GM04503 (cell line): ENCODE measurements at regions not wholly inside any gene's neighbourhood (a gene's known extent, or its start where the extent isn't known, plus 50 kb on each side); places are given as distances from the start of the nearest gene placed in this dataset.

ENCODE experiments used
- DNase-seq: peaks from one replicate; pipeline ENCODE4 v3.0.0-alpha.2; 2012; ENCODE audit warnings: low read depth

DNA sequence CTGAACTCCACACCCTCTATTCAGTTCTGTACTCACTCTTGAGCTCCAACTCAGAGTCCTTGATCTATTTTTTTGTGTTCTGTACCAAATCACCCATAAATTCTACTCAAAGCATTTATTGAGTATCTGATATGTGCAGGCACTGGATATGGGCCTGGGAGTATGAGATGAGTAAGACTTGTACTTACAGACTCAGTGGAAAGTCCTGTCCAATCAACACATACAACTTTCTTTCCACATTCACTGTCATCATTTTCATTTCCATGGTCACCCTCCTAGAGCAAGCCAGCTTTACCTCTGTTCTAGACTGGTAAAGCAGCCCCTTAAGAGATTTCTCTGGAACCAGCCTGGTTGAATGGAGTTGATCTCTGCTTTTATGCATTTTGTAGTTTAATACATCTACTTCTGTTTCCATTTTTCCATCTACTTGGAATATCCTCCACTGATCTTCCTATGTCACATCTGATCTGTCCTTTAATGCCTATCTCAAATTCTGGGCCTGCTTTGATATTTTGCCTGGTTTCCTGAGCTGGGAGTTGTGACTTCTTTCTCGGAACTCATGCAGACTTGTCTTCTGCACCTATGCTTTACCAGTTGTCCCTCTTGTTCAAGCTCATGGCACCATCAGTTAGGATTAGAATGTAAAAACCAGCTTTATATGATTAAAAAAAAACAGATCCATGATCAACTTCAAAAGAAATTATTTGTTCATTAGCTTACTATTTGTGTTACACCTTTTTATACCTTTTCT lies 96.9 kb upstream of the GLS start:
- no peak for DNase-seq

DNA sequence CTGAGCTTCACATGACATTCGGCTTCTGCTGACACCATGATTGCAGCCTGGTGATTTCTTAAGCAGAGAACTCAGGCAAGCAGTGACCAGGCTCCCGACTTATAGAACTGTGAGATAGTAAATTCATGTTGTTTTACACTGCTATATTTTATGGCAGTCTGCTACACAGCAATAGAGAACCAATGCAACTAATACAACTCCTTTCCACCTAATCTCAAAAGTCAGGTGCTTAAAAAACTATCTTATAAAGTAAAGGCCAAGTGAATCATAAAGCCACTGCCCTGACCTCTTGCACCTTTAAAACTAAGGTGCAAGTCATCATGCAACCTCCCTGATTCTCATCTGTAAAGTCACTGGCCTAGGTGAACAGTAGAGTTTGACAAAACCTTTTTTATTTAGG lies 95.3 kb upstream of the GLS start:
- DNase-seq = no peak

DNA sequence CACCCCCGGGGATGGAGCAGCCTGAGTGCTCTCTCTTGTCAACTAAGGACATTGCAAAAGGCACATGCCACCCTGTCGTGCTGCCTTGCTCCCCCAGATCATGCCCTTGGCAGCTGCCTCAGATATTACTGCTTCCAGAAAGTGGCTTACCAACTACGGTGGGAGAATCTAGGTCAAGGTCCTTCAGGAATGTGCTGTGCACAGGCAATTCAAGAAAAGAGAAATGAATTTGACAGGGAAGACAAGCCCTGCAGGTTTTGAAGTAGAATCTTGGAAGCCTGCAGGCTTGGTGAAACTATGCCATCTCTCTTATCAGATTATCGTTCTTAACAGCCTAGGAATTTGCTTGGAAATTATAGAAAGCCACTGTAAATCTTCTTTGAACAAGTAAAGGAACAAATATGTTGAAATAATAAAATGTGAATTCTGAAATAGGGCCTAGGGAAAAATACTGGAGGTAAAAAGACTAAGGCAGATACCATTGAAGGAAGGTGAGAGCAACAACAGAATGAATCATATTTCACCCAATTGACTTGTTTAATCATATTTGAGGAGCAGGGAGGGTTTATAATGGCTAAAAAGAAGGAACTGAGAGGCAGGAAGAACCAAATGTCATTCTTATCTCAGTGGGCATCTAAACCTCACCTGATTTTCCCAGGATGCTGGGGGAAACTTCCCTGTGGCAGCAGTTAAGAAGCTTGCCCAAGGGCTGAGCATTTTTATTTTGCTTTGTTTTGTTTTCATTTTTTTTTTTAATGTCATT lies 94.0 kb upstream of the GLS start:
- no peak for DNase-seq

DNA sequence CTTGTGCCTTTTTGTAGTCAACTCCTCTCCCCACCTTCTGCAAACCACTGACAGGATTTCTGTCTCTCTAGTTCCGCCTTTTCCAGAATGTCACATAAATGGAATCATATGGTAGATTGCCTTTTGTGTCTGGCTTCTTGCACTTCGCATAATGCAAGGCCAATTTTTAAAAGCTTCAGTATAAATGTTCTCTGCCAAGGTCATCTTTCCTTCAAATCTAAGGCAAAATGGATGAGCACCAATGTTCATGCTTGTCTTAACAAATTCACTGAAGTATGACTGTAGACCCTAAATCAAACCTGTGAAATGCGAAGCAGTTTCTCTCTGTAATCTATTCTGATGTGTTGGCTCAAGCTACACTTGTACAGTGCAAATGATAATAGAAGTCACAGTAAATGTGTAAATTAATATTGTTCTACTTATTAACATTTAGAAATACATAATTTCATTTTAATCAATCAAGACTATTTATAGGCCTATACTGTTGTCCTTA lies 92.8 kb upstream of the GLS start:
- no peak for DNase-seq

DNA sequence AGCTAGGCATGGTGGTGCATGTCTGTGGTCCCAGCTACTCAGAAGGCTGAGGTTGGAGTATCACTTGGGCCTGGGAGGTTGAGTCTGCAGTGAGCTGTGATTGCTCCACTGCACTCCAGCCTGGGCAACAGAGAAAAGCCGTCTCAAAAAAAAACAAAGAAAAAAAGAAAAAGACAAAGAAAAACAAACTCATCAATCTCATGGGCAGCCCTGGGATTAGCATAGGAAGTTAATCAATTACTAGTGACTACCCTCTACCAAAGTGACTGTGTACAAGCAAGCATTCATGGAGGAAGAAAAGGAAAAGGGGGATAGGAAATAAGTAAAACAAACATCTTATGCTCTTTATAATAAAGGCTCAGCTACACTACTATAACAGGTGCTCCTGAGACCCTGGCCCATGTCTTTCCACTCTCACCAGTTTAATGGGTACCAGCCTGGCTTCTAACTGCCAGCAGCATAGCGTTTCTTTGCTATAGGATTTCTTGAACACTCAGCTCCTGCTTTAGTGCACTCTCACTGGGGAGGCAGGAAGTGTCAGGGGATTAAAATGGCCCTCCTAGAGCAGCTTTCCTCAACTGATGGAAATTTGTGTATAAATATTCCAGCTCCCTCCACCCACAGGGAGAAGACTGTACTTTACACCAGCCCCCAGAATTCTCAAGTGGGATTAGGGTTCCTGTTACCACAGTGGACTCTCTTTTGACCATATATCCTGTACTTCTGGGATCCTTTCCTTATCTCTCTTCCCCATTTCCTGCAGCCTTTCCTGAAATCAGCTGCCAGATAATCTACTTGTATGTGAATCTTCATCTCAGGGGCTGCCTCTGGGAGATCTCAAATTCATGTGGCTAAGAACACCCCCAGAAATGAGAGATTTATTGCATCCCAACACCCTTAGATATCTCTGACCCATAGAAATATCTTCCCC lies 91.3 kb upstream of the GLS start:
- no peak for DNase-seq

DNA sequence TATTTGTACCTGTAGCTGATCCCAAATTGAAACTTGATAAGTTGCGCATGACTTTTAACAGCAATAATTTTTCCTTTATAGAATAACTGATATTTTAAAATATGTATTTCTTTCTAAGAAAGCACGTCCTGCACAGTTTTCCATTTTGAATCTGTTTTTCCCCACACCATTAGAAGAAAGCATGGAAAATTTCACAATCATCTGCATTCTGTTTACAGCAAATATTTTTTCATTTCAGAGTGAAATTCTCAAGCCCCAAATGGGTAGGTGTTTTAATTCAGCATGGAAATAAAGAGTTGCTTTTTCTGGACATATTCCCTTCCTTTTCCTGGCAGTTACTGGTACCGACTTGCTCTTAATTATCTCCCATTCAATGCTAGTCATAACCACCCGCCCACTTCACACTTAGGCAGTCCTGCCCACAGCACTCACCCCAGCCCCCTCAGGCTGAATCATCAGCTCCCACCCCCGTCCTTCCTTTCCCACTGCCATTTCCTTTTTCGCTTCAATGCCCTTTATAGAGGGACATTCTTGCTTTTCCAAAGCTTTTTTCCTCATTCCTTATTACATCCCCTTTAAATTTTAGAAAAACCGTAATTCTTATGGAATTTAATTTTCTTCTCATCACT lies 89.2 kb upstream of the GLS start:
- DNase-seq = no peak

DNA sequence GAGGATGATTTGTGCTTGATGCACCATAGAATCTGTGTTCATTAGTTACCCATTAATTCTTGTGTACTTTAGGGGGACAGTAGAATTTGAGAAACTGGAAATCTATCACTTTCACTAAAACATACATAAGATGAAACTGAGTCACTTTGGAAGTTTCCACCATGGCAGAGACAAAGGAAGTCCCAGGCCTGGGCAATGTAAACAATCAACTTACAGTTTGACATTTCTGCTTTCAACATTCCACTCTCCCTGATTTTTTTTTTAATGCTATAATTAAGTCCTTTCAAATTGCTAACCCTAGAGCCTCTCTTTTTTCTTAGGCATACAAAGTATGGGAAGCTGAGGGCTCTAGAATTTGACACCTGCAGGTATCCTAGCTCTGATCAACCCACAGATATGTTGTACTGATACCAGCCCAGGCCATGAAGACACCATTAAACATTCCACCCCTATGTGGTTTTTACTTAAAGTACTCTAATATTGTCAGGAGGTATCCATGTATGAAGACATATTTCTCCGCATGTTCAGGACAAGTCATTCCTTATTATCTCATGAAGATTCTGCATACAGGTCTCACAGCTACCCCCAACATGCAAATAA lies 88.5 kb upstream of the GLS start:
- DNase-seq = no peak

DNA sequence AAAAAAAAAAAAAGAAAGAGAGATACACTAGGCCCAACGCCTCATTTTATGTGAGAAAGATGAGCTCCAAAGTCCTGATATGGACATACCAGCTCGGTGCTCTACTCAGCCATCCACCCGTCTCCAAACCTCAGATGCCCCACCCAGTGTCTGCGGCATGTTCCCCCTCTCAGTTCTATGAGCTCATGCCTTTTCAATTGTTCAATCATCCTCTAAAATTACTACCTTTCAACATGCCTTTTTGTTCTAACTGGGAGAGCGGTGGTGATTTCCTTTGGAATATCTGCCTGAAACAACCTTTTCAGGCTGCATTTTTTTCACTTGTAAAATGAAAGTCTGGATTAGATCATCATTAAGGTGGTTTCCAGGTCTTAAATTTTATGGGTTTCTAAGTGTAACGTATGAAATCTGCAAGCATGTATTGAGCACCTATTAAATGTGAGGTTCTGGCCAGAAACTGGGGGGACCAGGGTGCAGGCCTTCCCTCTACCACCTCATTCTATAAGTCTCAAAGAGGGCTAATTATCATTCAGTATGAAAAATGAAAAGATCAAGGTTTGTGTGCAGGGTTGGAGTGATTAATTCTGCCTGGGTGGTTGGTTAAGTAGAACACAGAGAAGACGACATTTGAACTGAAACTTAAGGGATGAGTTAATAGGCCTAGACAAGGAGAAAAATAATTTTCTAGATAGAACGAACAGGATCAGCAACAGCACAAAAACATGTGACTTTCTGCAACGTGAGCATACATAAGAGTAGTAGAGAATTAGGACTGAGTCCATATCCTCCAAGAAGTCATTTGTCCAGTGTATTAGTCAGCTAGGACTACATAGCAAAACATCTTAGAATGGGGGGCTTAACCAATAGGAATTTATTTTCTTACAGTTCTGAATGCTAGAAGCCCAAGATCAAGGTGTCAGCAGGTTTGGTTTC lies 87.4 kb upstream of the GLS start:
- DNase-seq = no peak

DNA sequence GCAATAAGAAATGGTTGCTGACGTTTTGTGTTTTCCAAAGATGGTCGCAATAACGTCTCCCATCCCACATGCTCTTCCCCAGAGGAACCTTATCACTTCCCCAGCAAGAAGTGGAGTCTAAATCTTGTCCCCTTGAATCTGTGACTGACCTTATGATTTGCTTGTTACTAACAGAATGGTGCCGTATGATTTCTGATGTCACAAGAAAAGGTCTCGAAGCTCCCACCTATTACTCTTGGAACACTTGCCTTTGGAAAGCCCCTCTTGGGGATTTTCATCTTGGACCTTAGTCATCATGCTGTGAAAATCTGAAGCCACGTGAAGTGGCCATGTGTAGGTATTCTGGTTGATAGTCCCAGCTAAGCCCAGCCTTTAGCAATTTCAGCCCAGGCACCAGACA lies 86.2 kb upstream of the GLS start:
- DNase-seq = no peak

DNA sequence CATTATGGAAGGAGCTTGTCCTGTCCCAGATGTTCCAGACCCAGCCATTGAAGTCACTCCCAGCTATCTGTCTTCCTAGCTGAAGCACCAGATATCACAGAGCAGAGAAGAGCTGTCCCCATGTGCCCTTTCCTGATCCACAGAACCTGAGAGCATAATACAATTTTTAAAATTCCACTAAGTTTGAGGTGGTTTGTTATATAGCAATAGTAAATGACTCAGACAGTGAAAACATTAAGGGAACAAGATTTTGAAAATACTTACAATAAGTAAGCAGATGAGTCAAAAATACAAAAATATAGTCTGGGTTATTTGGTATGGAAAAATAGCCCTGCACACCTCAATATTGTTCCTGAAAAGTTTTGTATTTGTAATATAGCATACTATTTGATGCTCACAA lies 85.8 kb upstream of the GLS start:
- no peak for DNase-seq

DNA sequence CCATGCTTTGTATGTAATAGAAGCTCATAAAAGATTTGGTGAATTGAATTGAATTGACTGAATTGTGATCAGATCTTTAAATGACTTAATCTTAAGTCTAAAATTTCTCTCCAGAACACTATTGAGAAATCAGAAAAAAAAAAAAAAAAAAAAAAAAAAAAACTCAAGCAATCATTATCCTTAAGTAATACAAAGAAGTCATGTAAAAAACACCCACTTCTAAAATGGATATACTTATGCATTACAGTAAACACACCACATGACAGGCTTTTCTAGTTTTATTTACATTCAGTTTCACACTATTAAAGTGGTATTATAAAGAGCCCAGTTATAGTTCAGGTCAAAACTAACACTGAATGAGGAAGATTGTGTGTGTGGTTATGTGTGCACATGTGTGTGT lies 84.9 kb upstream of the GLS start:
- DNase-seq = no peak

DNA sequence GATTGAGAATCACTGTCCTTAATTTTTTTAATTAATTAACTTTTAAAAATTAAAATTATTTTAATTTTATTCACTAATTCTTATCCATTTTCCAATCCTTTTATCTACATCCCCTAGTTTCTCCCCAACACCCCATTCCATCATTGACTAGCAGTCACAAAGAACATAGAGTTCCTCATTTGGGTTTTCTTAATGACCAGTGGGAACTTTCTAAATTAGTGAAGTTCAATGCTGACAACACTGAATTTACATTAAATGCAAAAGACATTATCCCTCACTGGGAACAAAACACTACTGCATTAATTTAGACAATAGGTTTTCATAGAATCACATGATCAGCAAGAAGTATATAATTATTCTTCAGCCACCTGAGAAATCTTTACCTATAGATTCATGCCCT lies 80.6 kb upstream of the GLS start:
- no peak for DNase-seq

DNA sequence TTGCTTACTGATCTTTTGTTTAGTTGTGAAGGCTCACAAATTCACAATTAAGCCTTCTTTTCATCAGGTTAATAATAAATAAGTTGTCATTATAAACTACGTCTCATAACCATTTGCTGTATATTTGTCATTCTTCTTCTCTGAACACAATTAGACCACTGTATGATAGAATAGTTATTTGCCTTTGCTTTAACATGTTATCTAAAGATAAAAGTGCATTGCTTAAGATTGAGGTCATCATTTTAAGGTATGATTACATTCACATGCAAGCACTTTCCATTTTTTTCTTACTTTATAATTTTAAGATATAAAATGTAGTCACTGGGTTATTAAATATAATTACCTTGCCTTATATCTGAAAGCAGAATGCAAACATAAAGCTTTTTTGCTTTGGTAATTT lies 80.1 kb upstream of the GLS start:
- no peak for DNase-seq

DNA sequence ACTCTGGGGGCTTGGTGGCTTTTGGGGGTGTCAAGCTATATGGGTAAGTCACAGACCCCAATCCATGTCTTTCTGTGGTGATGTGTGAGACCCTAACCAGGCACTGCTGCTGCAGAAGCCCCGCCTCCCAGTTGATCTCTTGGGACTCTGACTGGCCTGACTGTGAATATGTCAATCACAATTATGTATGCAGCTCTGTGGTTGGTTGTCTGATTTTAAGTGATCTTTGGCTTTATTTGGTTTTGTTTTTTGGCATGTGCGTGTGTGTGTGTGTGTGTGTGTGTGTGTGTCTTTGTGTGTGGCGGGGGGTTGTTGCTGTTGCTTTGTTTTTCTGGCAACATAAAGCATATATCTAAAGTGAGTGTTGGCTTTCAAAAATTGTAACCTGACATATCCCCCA lies 78.5 kb upstream of the GLS start:
- no peak for DNase-seq

DNA sequence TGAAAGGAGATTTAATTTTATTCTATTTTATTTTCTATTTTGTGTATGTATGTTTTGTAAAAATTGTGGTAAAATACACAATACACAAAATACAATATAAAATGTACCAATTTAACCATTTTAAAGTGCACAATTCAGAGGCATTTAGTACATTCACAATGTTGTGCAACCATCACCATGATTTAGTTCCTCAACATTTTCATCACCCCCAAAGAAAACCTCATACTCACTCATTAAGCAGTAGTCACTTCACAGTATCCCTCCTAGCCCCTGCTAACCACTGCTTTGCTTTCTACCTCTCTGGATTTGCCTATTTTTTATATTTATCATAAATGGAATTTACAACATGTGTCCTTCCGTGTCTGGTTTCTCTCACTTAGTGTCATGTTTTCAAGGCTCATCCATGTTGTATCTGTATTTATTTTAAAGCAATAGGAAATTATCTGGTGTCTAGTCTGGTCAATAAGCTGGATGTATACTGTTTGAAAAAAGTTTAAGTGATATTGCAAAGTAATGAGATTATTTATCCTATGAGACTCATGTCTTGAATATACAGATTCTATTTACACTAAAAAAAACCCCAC lies 77.9 kb upstream of the GLS start:
- DNase-seq = no peak

DNA sequence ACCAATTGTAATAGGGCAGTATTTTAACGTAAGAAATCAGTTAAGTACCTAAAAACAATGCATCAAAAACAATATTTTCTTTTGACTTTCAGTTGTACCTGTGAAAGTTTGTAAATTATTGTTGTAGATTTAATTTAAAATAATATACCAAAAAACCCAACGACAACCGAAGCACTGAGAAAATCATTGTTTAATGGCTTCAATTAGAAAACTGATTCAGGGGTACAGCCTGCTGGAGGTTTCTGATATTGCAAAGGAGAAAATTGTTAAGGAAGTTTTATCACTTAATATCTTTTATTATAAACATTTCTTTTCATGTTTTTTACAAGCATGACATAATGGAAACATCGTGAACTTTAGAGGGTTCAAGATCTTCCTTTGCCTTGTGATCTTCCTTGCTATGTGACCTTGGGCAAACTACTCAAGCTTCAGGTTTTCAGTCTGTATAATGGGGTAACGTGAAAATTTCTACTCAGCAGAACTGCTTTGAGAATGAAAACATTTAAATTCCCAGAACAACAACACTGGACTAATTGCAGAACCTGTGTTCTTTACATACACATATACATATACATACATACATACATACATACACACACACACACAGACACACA lies 76.3 kb upstream of the GLS start:
- DNase-seq = no peak

DNA sequence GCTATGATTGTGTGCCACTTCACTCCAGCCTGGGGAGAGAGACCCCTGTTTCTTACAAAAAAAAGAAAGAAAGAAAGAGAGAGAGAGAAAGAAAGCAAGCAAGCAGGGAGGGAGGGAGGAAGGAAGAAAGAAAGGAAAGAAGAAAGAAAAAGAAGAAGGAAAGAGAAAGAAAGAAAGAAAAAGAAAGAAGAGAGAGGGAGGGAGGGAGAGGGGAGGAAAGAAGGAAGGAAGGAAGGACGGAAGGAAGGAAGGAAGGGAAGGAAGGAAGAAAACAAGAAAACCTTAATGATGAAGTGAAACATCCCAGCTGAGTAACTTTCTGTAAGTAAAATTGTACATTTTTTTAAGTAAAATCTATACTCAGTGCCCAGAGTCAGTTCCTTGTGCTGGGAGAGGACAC lies 75.5 kb upstream of the GLS start:
- DNase-seq = no peak

DNA sequence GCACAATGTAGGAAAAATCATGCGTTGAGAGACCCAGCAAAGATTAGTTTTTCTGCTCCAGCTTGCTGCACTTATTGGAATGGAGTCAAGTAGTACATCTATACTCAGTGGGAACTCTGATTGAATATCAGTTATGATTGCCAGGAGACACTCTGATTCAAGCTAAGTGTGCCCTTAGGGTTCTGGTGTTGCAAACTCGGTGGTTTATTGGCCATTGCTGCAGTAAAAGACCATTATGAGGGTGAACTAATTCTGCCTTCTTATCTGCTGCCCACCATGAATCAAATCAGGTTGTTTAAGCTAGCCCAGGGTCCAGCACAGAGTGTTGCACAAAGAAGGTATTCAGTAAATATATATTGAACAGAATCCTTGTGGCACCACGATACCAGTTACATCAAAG lies 74.8 kb upstream of the GLS start:
- no peak for DNase-seq

DNA sequence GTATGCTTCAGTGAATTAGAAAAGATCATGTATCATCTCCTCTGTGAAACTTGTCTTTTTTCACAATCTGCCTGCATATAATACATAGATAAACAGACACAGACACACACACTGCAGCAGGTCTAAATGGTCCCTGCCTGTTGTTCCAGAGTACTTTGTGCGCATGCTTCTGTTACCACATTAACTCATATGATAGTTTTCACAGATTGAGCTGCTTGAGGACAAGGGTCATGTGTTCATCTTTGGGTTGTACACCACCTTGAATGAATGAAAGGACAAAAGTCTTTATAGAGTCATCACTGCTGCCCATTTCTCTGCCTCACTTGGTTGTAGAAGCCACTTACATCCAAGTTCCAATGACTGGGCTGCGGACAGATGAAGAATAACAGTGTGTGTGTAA lies 72.7 kb upstream of the GLS start:
- DNase-seq = no peak
